ENCODE measurements at regions not wholly inside any gene's neighbourhood (a gene's known extent, or its start where the extent isn't known, plus 50 kb on each side); places are given as distances from the start of the nearest gene placed in this dataset.

- H3K4me3 ChIP-seq (ENCODE audit: control insufficient read depth, low read depth, low read length): no peak overlapping the region
- no peak for DNase-seq (ENCODE audit: low read depth)
- no peak for TF ChIP-seq CTCF (IDR thresholded peaks at IDR 0.05; ENCODE audit: control insufficient read depth, insufficient read depth, low read depth, low read length, missing control alignments)
Measured at GRCh38 chr2:163541943-163542342, 193.9 kb downstream of the FIGN start.

GRCh38 chr2:163541495-163541894, 194.3 kb downstream of the FIGN start:
- no peak for DNase-seq (ENCODE audit: low read depth)
- H3K4me3 ChIP-seq (ENCODE audit: control insufficient read depth, low read depth, low read length): no peak overlapping the region
- TF ChIP-seq CTCF (IDR thresholded peaks at IDR 0.05; ENCODE audit: control insufficient read depth, insufficient read depth, low read depth, low read length, missing control alignments): no peak

- no peak for TF ChIP-seq CTCF (IDR thresholded peaks at IDR 0.05; ENCODE audit: control insufficient read depth, insufficient read depth, low read depth, low read length, missing control alignments)
- no peak for DNase-seq (ENCODE audit: low read depth)
- H3K4me3 ChIP-seq (ENCODE audit: control insufficient read depth, low read depth, low read length): no peak overlapping the region
Measured at GRCh38 chr2:163528640-163529217, 207.1 kb downstream of the FIGN start.

GRCh38 chr2:163527381-163527780, 208.4 kb downstream of the FIGN start:
- no peak overlapping the region for H3K4me3 ChIP-seq (ENCODE audit: control insufficient read depth, low read depth, low read length)
- no peak for TF ChIP-seq CTCF (IDR thresholded peaks at IDR 0.05; ENCODE audit: control insufficient read depth, insufficient read depth, low read depth, low read length, missing control alignments)
- DNase-seq (ENCODE audit: low read depth): no peak

- TF ChIP-seq CTCF (IDR thresholded peaks at IDR 0.05; ENCODE audit: control insufficient read depth, insufficient read depth, low read depth, low read length, missing control alignments): no peak
- no peak overlapping the region for H3K4me3 ChIP-seq (ENCODE audit: control insufficient read depth, low read depth, low read length)
- DNase-seq (ENCODE audit: low read depth): no peak
Measured at GRCh38 chr2:163518762-163519161, 217.0 kb downstream of the FIGN start.

GRCh38 chr2:163515836-163516235, 220.0 kb downstream of the FIGN start:
- DNase-seq (ENCODE audit: low read depth): no peak
- no peak for TF ChIP-seq CTCF (IDR thresholded peaks at IDR 0.05; ENCODE audit: control insufficient read depth, insufficient read depth, low read depth, low read length, missing control alignments)
- H3K4me3 ChIP-seq (ENCODE audit: control insufficient read depth, low read depth, low read length): no peak overlapping the region

- no peak for DNase-seq (ENCODE audit: low read depth)
Measured at GRCh38 chr2:163505281-163505680, 230.5 kb downstream of the FIGN start.

More at GRCh38 chr2:163505281-163505680, 230.5 kb downstream of the FIGN start:
- no peak overlapping the region for H3K4me3 ChIP-seq (ENCODE audit: control insufficient read depth, low read depth, low read length)
- TF ChIP-seq CTCF (IDR thresholded peaks at IDR 0.05; ENCODE audit: control insufficient read depth, insufficient read depth, low read depth, low read length, missing control alignments): no peak

Data from AG09309 (cell line).